ENCODE measurements at regions not wholly inside any gene's neighbourhood (a gene's known extent, or its start where the extent isn't known, plus 50 kb on each side); places are given as distances from the start of the nearest gene placed in this dataset.

GRCh38 chr5:29040404-29040803, 2002.0 kb upstream of the CDH9 start:
- H3K9me3 Mint-ChIP-seq (ENCODE audit: low read depth, unreplicated experiment) = peaks cover 3% of the 10 kb centered on the region
- no peaks in the 10 kb centered on the region for H3K36me3 Mint-ChIP-seq (ENCODE audit: insufficient read depth, unreplicated experiment)
- intact Hi-C loops (cut with micrococcal nuclease; ENCODE audit: unreplicated experiment) = no loop called here
- no peak for TF ChIP-seq CTCF (IDR thresholded peaks at IDR 0.05; ENCODE audit: unreplicated experiment)
- CTCF ChIA-PET = no interaction called here
- no TSS peak for BruUV-seq (replicated peaks)
- H3K27me3 Mint-ChIP-seq (ENCODE audit: unreplicated experiment) = no peaks in the 10 kb centered on the region
- no peak overlapping the region for H3K27ac Mint-ChIP-seq (ENCODE audit: unreplicated experiment)
- no peaks in the 10 kb centered on the region for H3K4me1 Mint-ChIP-seq (ENCODE audit: low read depth, unreplicated experiment)
- DNase-seq = no peak
- H3K4me3 Mint-ChIP-seq (ENCODE audit: low read depth, unreplicated experiment) = no peak overlapping the region

GRCh38 chr5:29039994-29040393, 2001.6 kb upstream of the CDH9 start:
- BruUV-seq (replicated peaks) = no TSS peak
- DNase-seq = no peak
- CTCF ChIA-PET = no interaction called here

GRCh38 chr5:29037716-29038115, 1999.3 kb upstream of the CDH9 start:
- H3K27ac Mint-ChIP-seq (ENCODE audit: unreplicated experiment) = no peak overlapping the region
- BruUV-seq (replicated peaks) = no TSS peak
- peaks cover 8% of the 10 kb centered on the region for H3K9me3 Mint-ChIP-seq (ENCODE audit: low read depth, unreplicated experiment)
- no peak overlapping the region for H3K4me3 Mint-ChIP-seq (ENCODE audit: low read depth, unreplicated experiment)
- intact Hi-C loops (cut with micrococcal nuclease; ENCODE audit: unreplicated experiment) = no loop called here
- no peak for TF ChIP-seq CTCF (IDR thresholded peaks at IDR 0.05; ENCODE audit: unreplicated experiment)
- H3K36me3 Mint-ChIP-seq (ENCODE audit: insufficient read depth, unreplicated experiment) = no peaks in the 10 kb centered on the region
- no peaks in the 10 kb centered on the region for H3K27me3 Mint-ChIP-seq (ENCODE audit: unreplicated experiment)
- CTCF ChIA-PET = no interaction called here
- no peak for DNase-seq
- no peaks in the 10 kb centered on the region for H3K4me1 Mint-ChIP-seq (ENCODE audit: low read depth, unreplicated experiment)

More at GRCh38 chr5:29039994-29040393, 2001.6 kb upstream of the CDH9 start:
- no peak overlapping the region for H3K4me3 Mint-ChIP-seq (ENCODE audit: low read depth, unreplicated experiment)
- no peak overlapping the region for H3K27ac Mint-ChIP-seq (ENCODE audit: unreplicated experiment)
- no peaks in the 10 kb centered on the region for H3K36me3 Mint-ChIP-seq (ENCODE audit: insufficient read depth, unreplicated experiment)
- H3K9me3 Mint-ChIP-seq (ENCODE audit: low read depth, unreplicated experiment) = peaks cover 4% of the 10 kb centered on the region
- no peaks in the 10 kb centered on the region for H3K4me1 Mint-ChIP-seq (ENCODE audit: low read depth, unreplicated experiment)
- intact Hi-C loops (cut with micrococcal nuclease; ENCODE audit: unreplicated experiment) = no loop called here
- no peaks in the 10 kb centered on the region for H3K27me3 Mint-ChIP-seq (ENCODE audit: unreplicated experiment)
- no peak for TF ChIP-seq CTCF (IDR thresholded peaks at IDR 0.05; ENCODE audit: unreplicated experiment)

- H3K36me3 Mint-ChIP-seq (ENCODE audit: insufficient read depth, unreplicated experiment) = no peaks in the 10 kb centered on the region
- no peak for TF ChIP-seq CTCF (IDR thresholded peaks at IDR 0.05; ENCODE audit: unreplicated experiment)
- no peak overlapping the region for H3K27ac Mint-ChIP-seq (ENCODE audit: unreplicated experiment)
- no peaks in the 10 kb centered on the region for H3K27me3 Mint-ChIP-seq (ENCODE audit: unreplicated experiment)
- intact Hi-C loops (cut with micrococcal nuclease; ENCODE audit: unreplicated experiment) = no loop called here
- H3K4me1 Mint-ChIP-seq (ENCODE audit: low read depth, unreplicated experiment) = no peaks in the 10 kb centered on the region
- H3K4me3 Mint-ChIP-seq (ENCODE audit: low read depth, unreplicated experiment) = no peak overlapping the region
- BruUV-seq (replicated peaks) = no TSS peak
- no peak for DNase-seq
- no peaks in the 10 kb centered on the region for H3K9me3 Mint-ChIP-seq (ENCODE audit: low read depth, unreplicated experiment)
- CTCF ChIA-PET = no interaction called here
These were observed 1985.7 kb upstream of the CDH9 start for GRCh38 chr5:29024052-29024451.

- no TSS peak for BruUV-seq (replicated peaks)
- H3K27me3 Mint-ChIP-seq (ENCODE audit: unreplicated experiment) = no peaks in the 10 kb centered on the region
- intact Hi-C loops (cut with micrococcal nuclease; ENCODE audit: unreplicated experiment) = no loop called here
- TF ChIP-seq CTCF (IDR thresholded peaks at IDR 0.05; ENCODE audit: unreplicated experiment) = no peak
- CTCF ChIA-PET = no interaction called here
- no peak for DNase-seq
- no peaks in the 10 kb centered on the region for H3K36me3 Mint-ChIP-seq (ENCODE audit: insufficient read depth, unreplicated experiment)
- no peak overlapping the region for H3K4me3 Mint-ChIP-seq (ENCODE audit: low read depth, unreplicated experiment)
- no peaks in the 10 kb centered on the region for H3K4me1 Mint-ChIP-seq (ENCODE audit: low read depth, unreplicated experiment)
- no peak overlapping the region for H3K27ac Mint-ChIP-seq (ENCODE audit: unreplicated experiment)
- H3K9me3 Mint-ChIP-seq (ENCODE audit: low read depth, unreplicated experiment) = no peaks in the 10 kb centered on the region
These were observed 1985.2 kb upstream of the CDH9 start for GRCh38 chr5:29023541-29023940.
